Lower lobe of right lung (tissue), 2 donors: ENCODE measurements at regions not wholly inside any gene's neighbourhood (a gene's known extent, or its start where the extent isn't known, plus 50 kb on each side); places are given as distances from the start of the nearest gene placed in this dataset.
A peak's percentile ranks its signal among the peaks of the same experiment; 100 is the strongest.

ENCODE experiments used
- ATAC-seq, 2 donors: fragments of 200-7000 bp; cut with Tn5 transposase; one replicate each; pipeline ENCODE4 v1.9.1; 2020 to 2022; ENCODE audit warnings: mild to moderate bottlenecking in 2 of 2, moderate library complexity in 2 of 2
- DNase-seq: peaks from one replicate; pipeline ENCODE4 v3.0.0-alpha.2; 2020
- H3K27ac ChIP-seq: fragments of 200-600 bp; one replicate; pipeline ENCODE4 v1.8.0; 2022
- H3K27me3 ChIP-seq: fragments of 200-600 bp; one replicate; pipeline ENCODE4 v1.8.0; 2022; ENCODE audit warnings: low read depth
- H3K36me3 ChIP-seq: fragments of 200-600 bp; one replicate; pipeline ENCODE4 v1.8.0; 2022; ENCODE audit warnings: mild to moderate bottlenecking
- H3K4me1 ChIP-seq: fragments of 200-600 bp; one replicate; pipeline ENCODE4 v1.8.0; 2022
- H3K4me3 ChIP-seq: fragments of 200-600 bp; one replicate; pipeline ENCODE4 v1.8.0; 2022; ENCODE audit warnings: mild to moderate bottlenecking
- H3K9me3 ChIP-seq: fragments of 200-600 bp; one replicate; pipeline ENCODE4 v1.8.0; 2022
- CTCF ChIP-seq: fragments of 200-600 bp; IDR thresholded peaks from one replicate; pipeline ENCODE4 v1.8.0; 2022; ENCODE audit warnings: antibody characterized with exemption, mild to moderate bottlenecking
- intact Hi-C: fragments of 100-400 bp; cut with DNase I; formaldehyde crosslinking; loops from one replicate; pipeline ENCODE4 v1.11.0; 2022
- donor health status: DM: no; HTN: yes; CAD: no; lungs with severe emphysema.

GRCh38 chr1:239703075-239703474 lies 316.7 kb downstream of the CHRM3 start:
- no peaks in the 10 kb centered on the region for H3K9me3 ChIP-seq
- DNase-seq (no peak), ATAC-seq (no peak)
- H3K27ac ChIP-seq, result no peak overlapping the region
- H3K4me1 ChIP-seq, result no peaks in the 10 kb centered on the region
- intact Hi-C loops, result no loop called here
- TF ChIP-seq CTCF, result no peak
- no peak overlapping the region for H3K4me3 ChIP-seq
- no peaks in the 10 kb centered on the region for H3K36me3 ChIP-seq
- no peaks in the 10 kb centered on the region for H3K27me3 ChIP-seq

GRCh38 chr1:239706245-239706892 lies 320.0 kb downstream of the CHRM3 start:
- H3K9me3 ChIP-seq, result no peaks in the 10 kb centered on the region
- no peaks in the 10 kb centered on the region for H3K27me3 ChIP-seq
- TF ChIP-seq CTCF, result no peak
- DNase-seq (no peak), ATAC-seq (peak in 1 of 2 donors; percentile 19)
- H3K4me1 ChIP-seq, result no peaks in the 10 kb centered on the region
- no peak overlapping the region for H3K4me3 ChIP-seq
- no peaks in the 10 kb centered on the region for H3K36me3 ChIP-seq
- intact Hi-C loops, result no loop called here
- no peak overlapping the region for H3K27ac ChIP-seq

GRCh38 chr1:239707615-239708014 lies 321.2 kb downstream of the CHRM3 start:
- TF ChIP-seq CTCF, result no peak
- H3K36me3 ChIP-seq, result no peaks in the 10 kb centered on the region
- H3K27me3 ChIP-seq, result no peaks in the 10 kb centered on the region
- intact Hi-C loops, result no loop called here
- H3K27ac ChIP-seq, result no peak overlapping the region
- H3K9me3 ChIP-seq, result no peaks in the 10 kb centered on the region
- DNase-seq (no peak), ATAC-seq (no peak)
- H3K4me1 ChIP-seq, result no peaks in the 10 kb centered on the region
- H3K4me3 ChIP-seq, result no peak overlapping the region

GRCh38 chr1:239708622-239709021 lies 322.3 kb downstream of the CHRM3 start:
- H3K9me3 ChIP-seq, result no peaks in the 10 kb centered on the region
- no peaks in the 10 kb centered on the region for H3K4me1 ChIP-seq
- no peak overlapping the region for H3K27ac ChIP-seq
- no peaks in the 10 kb centered on the region for H3K27me3 ChIP-seq
- H3K36me3 ChIP-seq, result no peaks in the 10 kb centered on the region
- DNase-seq (no peak), ATAC-seq (no peak)
- no peak overlapping the region for H3K4me3 ChIP-seq
- no peak for TF ChIP-seq CTCF
- intact Hi-C loops, result no loop called here

- no peak for DNase-seq
- H3K4me1 ChIP-seq, result peaks cover 3% of the 10 kb centered on the region
- intact Hi-C loops, result no loop called here
These were observed 325.4 kb downstream of the CHRM3 start for GRCh38 chr1:239711768-239712167.

More at GRCh38 chr1:239711768-239712167, 325.4 kb downstream of the CHRM3 start:
- Histone ChIP-seq H3K27ac (no peak overlapping the region), H3K27me3 (no peaks in the 10 kb centered on the region), H3K9me3 (no peaks in the 10 kb centered on the region), H3K36me3 (no peaks in the 10 kb centered on the region), H3K4me3 (no peak overlapping the region)
- no peak for TF ChIP-seq CTCF
- ATAC-seq, result no peak
